HUES48 (cell line): ENCODE measurements at regions not wholly inside any gene's neighbourhood (a gene's known extent, or its start where the extent isn't known, plus 50 kb on each side); places are given as distances from the start of the nearest gene placed in this dataset.

Experiments used
- H3K27ac ChIP-seq: one replicate; pipeline ENCODE4 v1.7.0; 2013; ENCODE audit warnings: low read depth, low read length, inconsistent platforms
- H3K27me3 ChIP-seq: 2 replicates; pipeline ENCODE4 v1.6.1; 2013; ENCODE audit warnings: mild to moderate bottlenecking, low read length; ENCODE audit not compliant: control insufficient read depth, insufficient read depth
- H3K36me3 ChIP-seq: 2 replicates; pipeline ENCODE4 v1.6.1; 2013; ENCODE audit warnings: low read length; ENCODE audit not compliant: control insufficient read depth, insufficient read depth
- H3K4me1 ChIP-seq: 2 replicates; pipeline ENCODE4 v1.6.1; 2013; ENCODE audit warnings: mild to moderate bottlenecking, low read length; ENCODE audit not compliant: control insufficient read depth, insufficient read depth
- H3K4me3 ChIP-seq: 2 replicates; pipeline ENCODE4 v1.5.1; 2013; ENCODE audit warnings: mild to moderate bottlenecking, low read depth, low read length
- H3K9ac ChIP-seq: 2 replicates; pipeline ENCODE4 v1.6.1; 2013; ENCODE audit warnings: mild to moderate bottlenecking, low read depth, low read length, moderate library complexity
- H3K9me3 ChIP-seq: 2 replicates; pipeline ENCODE4 v1.6.1; 2013; ENCODE audit warnings: low read length; ENCODE audit not compliant: control insufficient read depth, insufficient read depth

- peaks cover 26% of the 10 kb centered on the region for H3K4me1 ChIP-seq
- H3K9ac ChIP-seq: no peak overlapping the region
- no peak overlapping the region for H3K4me3 ChIP-seq
- H3K9me3 ChIP-seq: no peaks in the 10 kb centered on the region
- H3K36me3 ChIP-seq: no peaks in the 10 kb centered on the region
- H3K27ac ChIP-seq: no peak overlapping the region
- no peaks in the 10 kb centered on the region for H3K27me3 ChIP-seq
Observed at GRCh38 chr3:181797431-181797830, 85.7 kb downstream of the SOX2 start.

- Histone ChIP-seq H3K27me3 (no peaks in the 10 kb centered on the region), H3K9me3 (no peaks in the 10 kb centered on the region), H3K27ac (no peak overlapping the region), H3K9ac (no peak overlapping the region), H3K4me1 (0 out of 2 replicates have a peak, but pooled peaks cover 5% of the 10 kb centered on the region), H3K36me3 (no peaks in the 10 kb centered on the region), H3K4me3 (no peak overlapping the region)
Observed at GRCh38 chr3:181805703-181806102, 94.0 kb downstream of the SOX2 start.

- Histone ChIP-seq H3K9me3 (no peaks in the 10 kb centered on the region), H3K4me1 (0 out of 2 replicates have a peak, but pooled peaks cover 5% of the 10 kb centered on the region), H3K4me3 (no peak overlapping the region), H3K27ac (no peak overlapping the region), H3K9ac (no peak overlapping the region), H3K36me3 (no peaks in the 10 kb centered on the region), H3K27me3 (no peaks in the 10 kb centered on the region)
Observed at GRCh38 chr3:181808053-181808452, 96.3 kb downstream of the SOX2 start.

GRCh38 chr3:181823716-181824115 lies 112.0 kb downstream of the SOX2 start:
- Histone ChIP-seq H3K36me3 (no peaks in the 10 kb centered on the region), H3K4me1 (peaks cover 5% of the 10 kb centered on the region), H3K27me3 (no peaks in the 10 kb centered on the region), H3K9me3 (no peaks in the 10 kb centered on the region), H3K27ac (no peak overlapping the region), H3K9ac (no peak overlapping the region), H3K4me3 (no peak overlapping the region)

- Histone ChIP-seq H3K27me3 (no peaks in the 10 kb centered on the region), H3K27ac (no peak overlapping the region), H3K9me3 (no peaks in the 10 kb centered on the region), H3K4me1 (peaks cover 5% of the 10 kb centered on the region), H3K4me3 (no peak overlapping the region), H3K36me3 (no peaks in the 10 kb centered on the region), H3K9ac (no peak overlapping the region)
Observed at GRCh38 chr3:181824961-181825360, 113.2 kb downstream of the SOX2 start.

GRCh38 chr3:181839039-181839915 lies 127.6 kb downstream of the SOX2 start:
- no peak overlapping the region for H3K27ac ChIP-seq
- no peak overlapping the region for H3K4me3 ChIP-seq
- no peaks in the 10 kb centered on the region for H3K4me1 ChIP-seq

GRCh38 chr3:181839916-181840297 lies 128.2 kb downstream of the SOX2 start:
- Histone ChIP-seq H3K9ac (no peak overlapping the region), H3K4me3 (no peak overlapping the region), H3K36me3 (no peaks in the 10 kb centered on the region), H3K27me3 (no peaks in the 10 kb centered on the region), H3K27ac (no peak overlapping the region), H3K4me1 (no peaks in the 10 kb centered on the region), H3K9me3 (no peaks in the 10 kb centered on the region)

More at GRCh38 chr3:181839039-181839915, 127.6 kb downstream of the SOX2 start:
- no peaks in the 10 kb centered on the region for H3K36me3 ChIP-seq
- H3K9me3 ChIP-seq: no peaks in the 10 kb centered on the region
- H3K27me3 ChIP-seq: no peaks in the 10 kb centered on the region
- no peak overlapping the region for H3K9ac ChIP-seq

GRCh38 chr3:181844211-181844610 lies 132.5 kb downstream of the SOX2 start:
- no peaks in the 10 kb centered on the region for H3K36me3 ChIP-seq
- 0 out of 2 replicates have a peak, but pooled peaks cover 3% of the 10 kb centered on the region for H3K4me1 ChIP-seq
- no peak overlapping the region for H3K27ac ChIP-seq
- H3K9ac ChIP-seq: no peak overlapping the region
- H3K27me3 ChIP-seq: no peaks in the 10 kb centered on the region
- no peak overlapping the region for H3K4me3 ChIP-seq
- H3K9me3 ChIP-seq: no peaks in the 10 kb centered on the region

GRCh38 chr3:181847276-181847675 lies 135.6 kb downstream of the SOX2 start:
- Histone ChIP-seq H3K4me1 (peaks cover 10% of the 10 kb centered on the region; the same call in 1 of the 2 replicates), H3K27ac (no peak overlapping the region), H3K9ac (no peak overlapping the region), H3K4me3 (no peak overlapping the region), H3K36me3 (no peaks in the 10 kb centered on the region), H3K27me3 (no peaks in the 10 kb centered on the region), H3K9me3 (no peaks in the 10 kb centered on the region)

GRCh38 chr3:181851063-181851462 lies 139.3 kb downstream of the SOX2 start:
- H3K27me3 ChIP-seq: no peaks in the 10 kb centered on the region
- no peak overlapping the region for H3K9ac ChIP-seq
- H3K4me3 ChIP-seq: no peak overlapping the region
- H3K9me3 ChIP-seq: no peaks in the 10 kb centered on the region
- H3K4me1 ChIP-seq: peaks cover 15% of the 10 kb centered on the region; the same call in 1 of the 2 replicates
- no peaks in the 10 kb centered on the region for H3K36me3 ChIP-seq
- no peak overlapping the region for H3K27ac ChIP-seq

- H3K9ac ChIP-seq: no peak overlapping the region
- no peak overlapping the region for H3K27ac ChIP-seq
- no peaks in the 10 kb centered on the region for H3K27me3 ChIP-seq
- H3K9me3 ChIP-seq: no peaks in the 10 kb centered on the region
- H3K4me3 ChIP-seq: no peak overlapping the region
- no peaks in the 10 kb centered on the region for H3K36me3 ChIP-seq
- peaks cover 32% of the 10 kb centered on the region for H3K4me1 ChIP-seq
Observed at GRCh38 chr3:181855825-181856224, 144.1 kb downstream of the SOX2 start.
